Spleen (tissue), 11 donors: ENCODE measurements at regions not wholly inside any gene's neighbourhood (a gene's known extent, or its start where the extent isn't known, plus 50 kb on each side); places are given as distances from the start of the nearest gene placed in this dataset.

Experiments
- DNase-seq: peaks from one replicate; pipeline ENCODE4 v3.0.0-alpha.2; 2020
- H3K27ac ChIP-seq, 8 donors: fragments of 200-600 bp; sonication (generic) in 7 of 8; 1 replicate in 4 of 8; 2 replicates in 4 of 8; pipeline versions ENCODE4 v1.5.0 to v1.8.0; 2016 to 2021; ENCODE audit warnings: inconsistent platforms in 4 of 8, mild to moderate bottlenecking in 4 of 8, moderate library complexity in 1 of 8
- H3K27me3 ChIP-seq, 7 donors: fragments of 200-600 bp; sonication (generic) in 6 of 7; replicated peaks in 1 of 7; 1 replicate in 4 of 7; 2 replicates in 3 of 7; pipeline versions ENCODE4 v1.5.0 to v1.8.0; 2016 to 2021; ENCODE audit warnings: inconsistent platforms in 3 of 7, mild to moderate bottlenecking in 1 of 7
- H3K36me3 ChIP-seq, 6 donors: fragments of 200-600 bp; sonication (generic) in 5 of 6; 1 replicate in 4 of 6; 2 replicates in 2 of 6; pipeline versions ENCODE4 v1.5.0 to v1.8.0; 2016 to 2021; ENCODE audit warnings: inconsistent platforms in 2 of 6
- H3K4me1 ChIP-seq, 6 donors: fragments of 200-600 bp; sonication (generic) in 5 of 6; 1 replicate in 3 of 6; 2 replicates in 3 of 6; pipeline versions ENCODE4 v1.5.0 to v1.8.0; 2016 to 2021; ENCODE audit warnings: inconsistent platforms in 3 of 6
- H3K4me3 ChIP-seq, 8 donors: fragments of 200-600 bp; sonication (generic) in 7 of 8; 1 replicate in 4 of 8; 2 replicates in 4 of 8; pipeline versions ENCODE4 v1.5.0 to v1.8.0; 2016 to 2021; ENCODE audit warnings: inconsistent platforms in 4 of 8, mild to moderate bottlenecking in 4 of 8, moderate library complexity in 2 of 8
- H3K9me3 ChIP-seq, 8 donors: fragments of 200-600 bp; sonication (generic) in 7 of 8; 1 replicate in 4 of 8; 2 replicates in 4 of 8; pipeline versions ENCODE4 v1.5.0 to v1.8.0; 2016 to 2021; ENCODE audit warnings: inconsistent platforms in 4 of 8
- CTCF ChIP-seq, 11 experiments: fragments of 200-600 bp in 7 of 11; fragments of 450-650 bp in 4 of 11; sonication (generic) in 4 of 11; IDR thresholded peaks in 8 of 11; conservative IDR thresholded peaks in 3 of 11; 1 replicate in 7 of 11; 2 replicates in 4 of 11; pipeline versions ENCODE4 v1.4.0 to v1.8.0; 2016 to 2021; ENCODE audit warnings: antibody characterized with exemption in 11 of 11, inconsistent platforms in 4 of 11, mild to moderate bottlenecking in 1 of 11
- POLR2A ChIP-seq, 3 donors: fragments of 450-650 bp; IDR thresholded peaks; one replicate each; pipeline ENCODE4 v1.5.1; 2017; ENCODE audit warnings: antibody characterized with exemption in 3 of 3, mild to moderate bottlenecking in 1 of 3
- POLR2AphosphoS5 ChIP-seq, 3 donors: sonication (generic); formaldehyde crosslinking; IDR thresholded peaks; one replicate each; pipeline ENCODE4 v1.5.1; 2017; ENCODE audit warnings: antibody characterized with exemption in 3 of 3
- WGBS, 5 donors: extraction: QIAGEN DNeasy Blood & Tissue Kit in 3 of 5; methylation state at CpG; one replicate each; pipeline versions ENCODE4 v1.1.5 to v1.1.7; 2013 to 2018; 5-methylcytosine and 5-hydroxymethylcytosine counted together
- intact Hi-C: fragments of 100-400 bp; cut with DNase I; formaldehyde crosslinking; loops from one replicate; pipeline ENCODE4 v1.15.0; 2023; ENCODE audit warnings: low total_unique reads
- donor health status: healthy with polysubstance abuse.
- donor health status: DM: no; HTN: no; CAD: no; lungs with moderate emphysema.
- donor health status: DM: no; HTN: no; CAD: no.
- donor health status: Bipolar disorder and iron deficiency.
- donor health status: healthy.
- donor health status: DM: no; HTN: no; CAD: no.
- donor health status: DM: yes; HTN: yes; CAD: no.

DNA sequence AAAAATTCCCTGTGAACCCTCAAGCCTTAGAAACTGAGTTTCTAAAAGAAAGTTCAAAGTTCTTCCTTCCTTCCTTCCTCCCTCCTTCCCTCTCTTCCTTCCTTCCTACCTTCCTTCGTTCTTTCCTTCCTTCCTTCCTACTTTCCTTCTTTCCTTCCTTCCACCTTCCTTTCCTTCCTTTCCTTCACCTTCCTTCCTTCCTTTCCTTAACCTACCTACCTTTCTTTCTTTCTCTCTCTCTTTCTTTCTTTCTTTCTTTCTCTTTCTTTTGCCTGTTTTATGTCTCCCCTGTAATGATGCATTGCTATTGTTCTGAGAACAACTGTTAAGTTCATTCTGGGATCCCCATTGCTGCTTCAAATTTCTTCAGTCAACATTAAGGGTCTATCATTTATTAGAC lies 551.1 kb downstream of the TFEC start:
- H3K27me3 ChIP-seq = peaks cover 0 to 60% (median 12%) of the 10 kb centered on the region in 7 donors
- H3K9me3 ChIP-seq = no peaks in the 10 kb centered on the region
- DNase-seq = no peak
- no peaks in the 10 kb centered on the region for H3K36me3 ChIP-seq
- H3K27ac ChIP-seq = no peak overlapping the region
- 56 to 67% (median 67%) methylated on average over 1 of the region's 1 CpG; no CpG with 5 or more reads in 2 of the 5 donors for WGBS, 5 donors
- intact Hi-C loops = no loop called here
- peaks cover 0 to 21% (median 17%) of the 10 kb centered on the region in 6 donors for H3K4me1 ChIP-seq
- H3K4me3 ChIP-seq = no peak overlapping the region
- TF ChIP-seq POLR2A (IDR thresholded peaks at IDR 0.05) (no peak), POLR2AphosphoS5 (IDR thresholded peaks at IDR 0.05) (no peak), CTCF (IDR thresholded peaks at IDR 0.05 in 8 of 11, conservative IDR thresholded peaks at IDR 0.05 in 3 of 11) (no peak)

- Histone ChIP-seq H3K4me3 (no peak overlapping the region), H3K27ac (no peak overlapping the region), H3K4me1 (peaks cover 0 to 21% (median 17%) of the 10 kb centered on the region in 6 donors), H3K27me3 (peaks cover 0 to 60% (median 12%) of the 10 kb centered on the region in 7 donors), H3K9me3 (no peaks in the 10 kb centered on the region), H3K36me3 (no peaks in the 10 kb centered on the region)
- no peak for DNase-seq
- intact Hi-C loops = no loop called here
- TF ChIP-seq POLR2A (IDR thresholded peaks at IDR 0.05) = no peak
- TF ChIP-seq CTCF (IDR thresholded peaks at IDR 0.05 in 8 of 11, conservative IDR thresholded peaks at IDR 0.05 in 3 of 11) = no peak
- no peak for TF ChIP-seq POLR2AphosphoS5 (IDR thresholded peaks at IDR 0.05)
These were observed 552.1 kb downstream of the TFEC start for GRCh38 chr7:115478426-115478825.

GRCh38 chr7:115477193-115477651 lies 553.3 kb downstream of the TFEC start:
- TF ChIP-seq POLR2A (IDR thresholded peaks at IDR 0.05) (no peak), POLR2AphosphoS5 (IDR thresholded peaks at IDR 0.05) (no peak), CTCF (IDR thresholded peaks at IDR 0.05 in 8 of 11, conservative IDR thresholded peaks at IDR 0.05 in 3 of 11) (no peak)
- H3K27ac ChIP-seq = no peak overlapping the region
- H3K36me3 ChIP-seq = no peaks in the 10 kb centered on the region
- DNase-seq = peak; percentile 67
- WGBS, 5 donors = 2 to 4% (median 2%) methylated on average over 30 of the region's 30 CpGs
- H3K9me3 ChIP-seq = no peaks in the 10 kb centered on the region
- H3K4me1 ChIP-seq = peaks cover 0 to 21% (median 17%) of the 10 kb centered on the region in 6 donors
- H3K27me3 ChIP-seq = peaks cover 0 to 60% (median 12%) of the 10 kb centered on the region in 7 donors
- H3K4me3 ChIP-seq = peak overlapping the region; percentile 21 to 64 (median 29)
- intact Hi-C loops = no loop called here

DNA sequence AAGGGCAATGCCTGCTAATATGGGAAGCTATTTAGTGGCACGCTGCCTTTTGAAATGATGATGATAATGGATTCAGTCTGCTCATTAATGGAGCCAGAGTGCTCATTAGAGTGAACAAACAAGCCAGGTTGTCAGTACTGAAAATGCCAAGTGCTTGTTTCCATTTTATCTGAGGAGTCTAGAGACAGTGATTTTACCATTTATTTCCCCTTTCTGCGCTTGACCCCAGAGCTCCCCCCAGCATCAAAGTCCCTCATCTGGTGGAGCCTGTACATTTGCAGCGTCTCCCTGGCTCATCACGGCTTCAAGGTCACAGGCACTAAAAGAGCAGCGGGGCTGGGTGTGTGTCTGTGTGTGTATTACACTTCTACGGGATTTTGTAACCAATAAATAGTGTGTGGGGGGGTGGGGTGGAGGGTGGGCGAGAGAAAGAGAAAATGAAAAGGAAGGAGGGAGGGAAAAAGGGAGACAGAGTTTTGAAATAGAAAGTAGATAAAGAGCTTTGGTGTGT lies 553.8 kb downstream of the TFEC start:
- H3K36me3 ChIP-seq = no peaks in the 10 kb centered on the region
- no peaks in the 10 kb centered on the region for H3K9me3 ChIP-seq
- H3K4me3 ChIP-seq = peak overlapping the region; percentile 21 to 64 (median 29)
- intact Hi-C loops = no loop called here
- TF ChIP-seq CTCF (IDR thresholded peaks at IDR 0.05 in 8 of 11, conservative IDR thresholded peaks at IDR 0.05 in 3 of 11) = no peak
- no peak for TF ChIP-seq POLR2AphosphoS5 (IDR thresholded peaks at IDR 0.05)
- TF ChIP-seq POLR2A (IDR thresholded peaks at IDR 0.05) = no peak
- peak; percentile 45 for DNase-seq
- WGBS, 5 donors = 5 to 8% (median 7%) methylated on average over 7 of the region's 7 CpGs
- H3K27me3 ChIP-seq = peaks cover 0 to 55% (median 12%) of the 10 kb centered on the region in 7 donors
- peaks cover 0 to 21% (median 17%) of the 10 kb centered on the region in 6 donors for H3K4me1 ChIP-seq
- H3K27ac ChIP-seq = no peak overlapping the region
